ENCODE measurements at regions not wholly inside any gene's neighbourhood (a gene's known extent, or its start where the extent isn't known, plus 50 kb on each side); places are given as distances from the start of the nearest gene placed in this dataset.

DNA sequence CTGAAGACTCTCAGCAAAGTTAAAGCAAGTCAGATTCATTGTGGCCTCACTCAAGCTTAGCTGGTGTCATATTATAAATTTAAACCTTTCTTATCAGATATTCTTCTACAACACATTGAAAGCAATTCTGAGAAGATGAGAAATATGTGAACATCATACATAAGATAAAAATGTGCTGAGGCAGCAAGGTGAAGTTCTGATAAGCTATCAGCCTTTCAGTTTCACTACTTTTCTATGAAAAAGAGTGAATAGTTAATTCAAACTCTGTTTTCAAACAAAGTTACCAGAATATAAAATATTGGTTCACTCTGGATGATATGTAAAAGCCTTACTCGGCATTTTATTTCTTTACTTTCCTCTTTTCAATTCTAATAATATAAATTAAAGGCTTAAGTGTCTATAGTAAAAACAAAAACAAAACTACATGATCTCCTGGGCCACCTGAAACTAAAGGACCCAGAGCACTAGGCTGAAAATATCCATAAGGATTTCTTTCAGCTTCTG is 824.4 kb downstream of the MTRR start:
- 75 to 82% methylated on average over 1 of the region's 1 CpG for WGBS, 2 donors
- Histone ChIP-seq H3K27me3 (no peaks in the 10 kb centered on the region), H3K36me3 (no peaks in the 10 kb centered on the region), H3K4me1 (no peaks in the 10 kb centered on the region), H3K27ac (no peak overlapping the region), H3K9me3 (peaks cover 0 to 3% (median 0%) of the 10 kb centered on the region in 11 donors), H3K4me3 (no peak overlapping the region)
- DNase-seq (no peak), ATAC-seq (no peak)
- intact Hi-C loops (cut with DNase I), result no loop called here
- TF ChIP-seq, protein P1, sequence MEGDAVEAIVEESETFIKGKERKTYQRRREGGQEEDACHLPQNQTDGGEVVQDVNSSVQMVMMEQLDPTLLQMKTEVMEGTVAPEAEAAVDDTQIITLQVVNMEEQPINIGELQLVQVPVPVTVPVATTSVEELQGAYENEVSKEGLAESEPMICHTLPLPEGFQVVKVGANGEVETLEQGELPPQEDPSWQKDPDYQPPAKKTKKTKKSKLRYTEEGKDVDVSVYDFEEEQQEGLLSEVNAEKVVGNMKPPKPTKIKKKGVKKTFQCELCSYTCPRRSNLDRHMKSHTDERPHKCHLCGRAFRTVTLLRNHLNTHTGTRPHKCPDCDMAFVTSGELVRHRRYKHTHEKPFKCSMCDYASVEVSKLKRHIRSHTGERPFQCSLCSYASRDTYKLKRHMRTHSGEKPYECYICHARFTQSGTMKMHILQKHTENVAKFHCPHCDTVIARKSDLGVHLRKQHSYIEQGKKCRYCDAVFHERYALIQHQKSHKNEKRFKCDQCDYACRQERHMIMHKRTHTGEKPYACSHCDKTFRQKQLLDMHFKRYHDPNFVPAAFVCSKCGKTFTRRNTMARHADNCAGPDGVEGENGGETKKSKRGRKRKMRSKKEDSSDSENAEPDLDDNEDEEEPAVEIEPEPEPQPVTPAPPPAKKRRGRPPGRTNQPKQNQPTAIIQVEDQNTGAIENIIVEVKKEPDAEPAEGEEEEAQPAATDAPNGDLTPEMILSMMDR (IDR thresholded peaks at IDR 0.05), result no peak

DNA sequence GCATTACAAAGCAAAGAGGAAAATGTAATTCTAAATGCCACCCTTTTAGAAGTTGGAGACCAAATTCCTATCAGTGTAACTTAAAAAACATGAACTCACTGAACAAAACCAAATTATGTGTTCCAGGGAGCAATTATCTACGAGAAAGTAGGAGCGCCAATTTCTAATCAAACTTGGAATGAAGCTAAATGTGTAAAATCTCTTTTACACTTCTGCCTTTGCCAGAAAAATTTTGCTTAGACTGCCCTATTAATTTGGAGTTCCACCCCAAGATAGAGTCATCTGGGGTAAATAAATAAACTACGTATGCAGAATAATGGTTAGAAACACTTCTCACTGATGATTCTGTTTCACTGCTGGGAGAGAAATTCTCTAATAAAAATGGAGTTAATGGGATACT is 825.6 kb downstream of the MTRR start:
- no peak for DNase-seq
- H3K4me3 ChIP-seq, result no peak overlapping the region
- 69 to 76% methylated on average over 3 of the region's 3 CpGs for WGBS, 2 donors
- no peaks in the 10 kb centered on the region for H3K27me3 ChIP-seq
- H3K4me1 ChIP-seq, result no peaks in the 10 kb centered on the region
- H3K36me3 ChIP-seq, result no peaks in the 10 kb centered on the region
- intact Hi-C loops (cut with DNase I), result no loop called here
- peaks cover 0 to 3% (median 0%) of the 10 kb centered on the region in 11 donors for H3K9me3 ChIP-seq
- TF ChIP-seq, protein P1 (IDR thresholded peaks at IDR 0.05), result no peak
- no peak overlapping the region for H3K27ac ChIP-seq
- ATAC-seq, result no peak

DNA sequence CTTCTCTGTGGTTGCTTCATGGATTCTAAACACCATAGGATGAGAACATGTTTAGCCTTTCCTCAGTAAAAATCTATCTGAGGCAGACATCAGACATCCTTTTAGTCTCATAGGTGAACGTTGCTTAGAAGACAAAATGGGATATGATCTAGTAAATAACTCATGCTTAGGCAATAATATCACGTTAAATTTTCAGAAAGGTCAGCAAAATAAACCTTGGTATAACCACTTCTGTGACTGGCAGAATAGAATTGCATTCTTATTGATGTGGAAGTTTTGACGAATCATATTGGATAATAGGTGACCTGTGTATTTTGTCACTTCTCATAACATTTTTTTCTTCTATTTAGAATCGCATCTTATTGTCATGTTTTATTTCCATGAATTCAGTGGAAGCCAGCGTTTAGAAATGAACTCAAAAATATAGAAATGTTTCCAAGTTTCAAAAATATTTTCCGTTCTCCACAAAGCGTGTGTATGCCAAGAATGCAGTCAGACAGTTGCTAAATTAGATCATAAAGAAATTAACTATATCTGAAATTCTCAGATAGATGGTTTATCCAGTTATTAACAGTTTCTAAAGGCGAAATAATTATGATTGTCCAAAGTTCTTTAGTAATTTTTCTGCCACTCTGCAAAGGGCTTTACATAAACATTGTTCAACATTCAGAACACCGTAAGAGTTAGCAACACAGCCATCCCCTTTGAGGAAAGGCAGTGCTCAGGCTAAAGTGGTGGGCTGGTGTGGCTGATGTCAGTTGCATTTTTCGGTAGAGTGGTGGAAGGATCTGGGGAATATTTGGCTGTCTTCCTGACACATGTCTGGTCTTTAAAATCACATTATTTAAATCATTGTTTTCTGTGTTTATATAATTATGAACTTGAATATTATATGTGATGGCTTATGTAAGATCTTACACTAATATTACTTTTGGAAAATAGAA is 827.2 kb downstream of the MTRR start:
- Histone ChIP-seq H3K9me3 (peaks cover 0 to 3% (median 0%) of the 10 kb centered on the region in 11 donors), H3K27me3 (no peaks in the 10 kb centered on the region), H3K4me1 (no peaks in the 10 kb centered on the region), H3K4me3 (no peak overlapping the region), H3K27ac (no peak overlapping the region), H3K36me3 (no peaks in the 10 kb centered on the region)
- ATAC-seq, result no peak
- no peak for DNase-seq
- intact Hi-C loops (cut with DNase I), result no loop called here
- TF ChIP-seq, protein P1 (IDR thresholded peaks at IDR 0.05), result no peak
- 58 to 61% methylated on average over 10 of the region's 10 CpGs for WGBS, 2 donors

DNA sequence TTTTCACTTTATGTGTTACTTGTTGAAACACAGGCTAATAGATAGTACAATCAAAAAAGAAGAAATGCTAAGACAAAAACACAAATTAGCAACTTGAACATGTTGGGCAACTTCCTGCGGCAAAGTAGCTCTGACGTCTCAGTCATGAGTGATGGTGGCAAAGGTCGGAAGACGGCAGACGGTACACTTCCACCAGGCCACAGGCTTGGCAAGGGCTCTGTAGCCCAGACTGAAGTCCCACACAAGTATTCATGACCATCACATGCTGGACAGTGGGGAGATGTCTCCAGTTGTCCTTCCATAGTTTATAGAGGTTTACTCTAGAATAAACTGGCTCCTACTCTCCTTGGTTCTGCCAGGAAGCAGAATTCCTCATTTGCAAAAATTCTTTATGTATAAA is 831.3 kb downstream of the MTRR start:
- intact Hi-C loops (cut with DNase I), result no loop called here
- H3K27ac ChIP-seq, result no peak overlapping the region
- H3K27me3 ChIP-seq, result no peaks in the 10 kb centered on the region
- no peaks in the 10 kb centered on the region for H3K36me3 ChIP-seq
- DNase-seq, result no peak
- H3K4me3 ChIP-seq, result no peak overlapping the region
- H3K9me3 ChIP-seq, result peaks cover 0 to 3% (median 0%) of the 10 kb centered on the region in 11 donors
- TF ChIP-seq, protein P1 (IDR thresholded peaks at IDR 0.05), result no peak
- 86 to 89% methylated on average over 5 of the region's 5 CpGs for WGBS, 2 donors
- ATAC-seq, result no peak
- no peaks in the 10 kb centered on the region for H3K4me1 ChIP-seq

Data from heart right ventricle (tissue), 16 donors.